GM06990 (cell line): ENCODE measurements at regions not wholly inside any gene's neighbourhood (a gene's known extent, or its start where the extent isn't known, plus 50 kb on each side); places are given as distances from the start of the nearest gene placed in this dataset.

Experiments
- DNase-seq: peaks from one replicate; pipeline ENCODE4 v3.0.0-alpha.2; 2011; ENCODE audit not compliant: insufficient read length; ENCODE audit errors: extremely low read depth
- H3K27me3 ChIP-seq: replicated peaks from 2 replicates; pipeline ENCODE4 v1.6.0; 2011; ENCODE audit warnings: low read length; ENCODE audit not compliant: control insufficient read depth, insufficient read depth
- H3K36me3 ChIP-seq: 2 replicates; pipeline ENCODE4 v1.5.1; 2011; ENCODE audit warnings: low read length; ENCODE audit not compliant: control insufficient read depth, insufficient read depth
- H3K4me3 ChIP-seq: replicated peaks from 2 replicates; pipeline ENCODE4 v1.5.1; 2011; ENCODE audit warnings: low read depth, mild to moderate bottlenecking, control low read depth, low read length
- CTCF ChIP-seq: IDR thresholded peaks from 2 replicates; pipeline ENCODE4 v1.5.1; 2011; ENCODE audit warnings: low read length, control low read depth, mild to moderate bottlenecking, inconsistent platforms; ENCODE audit not compliant: insufficient read depth, poor library complexity, severe bottlenecking

- Histone ChIP-seq H3K27me3 (peaks cover 5% of the 10 kb centered on the region), H3K4me3 (no peak overlapping the region), H3K36me3 (no peaks in the 10 kb centered on the region)
- DNase-seq, result no peak
- TF ChIP-seq CTCF, result no peak
These were observed 221.1 kb downstream of the SNX10 start for GRCh38 chr7:26512737-26513136.

GRCh38 chr7:26513948-26514347 lies 222.3 kb downstream of the SNX10 start:
- no peak for DNase-seq
- TF ChIP-seq CTCF, result no peak
- Histone ChIP-seq H3K36me3 (no peaks in the 10 kb centered on the region), H3K27me3 (peaks cover 5% of the 10 kb centered on the region), H3K4me3 (no peak overlapping the region)

- Histone ChIP-seq H3K36me3 (no peaks in the 10 kb centered on the region), H3K27me3 (peaks cover 5% of the 10 kb centered on the region), H3K4me3 (no peak overlapping the region)
- DNase-seq, result no peak
- no peak for TF ChIP-seq CTCF
These were observed 223.0 kb downstream of the SNX10 start for GRCh38 chr7:26514633-26515032.

- Histone ChIP-seq H3K36me3 (no peaks in the 10 kb centered on the region), H3K4me3 (no peak overlapping the region), H3K27me3 (peaks cover 5% of the 10 kb centered on the region)
- TF ChIP-seq CTCF, result no peak
- DNase-seq, result no peak
These were observed 223.7 kb downstream of the SNX10 start for GRCh38 chr7:26515314-26515842.

- no peaks in the 10 kb centered on the region for H3K36me3 ChIP-seq
- peaks cover 2% of the 10 kb centered on the region for H3K27me3 ChIP-seq
- H3K4me3 ChIP-seq, result no peak overlapping the region
- TF ChIP-seq CTCF, result no peak
- no peak for DNase-seq
These were observed 228.8 kb downstream of the SNX10 start for GRCh38 chr7:26520483-26520882.

GRCh38 chr7:26522633-26523032 lies 231.0 kb downstream of the SNX10 start:
- no peak overlapping the region for H3K4me3 ChIP-seq
- no peaks in the 10 kb centered on the region for H3K36me3 ChIP-seq
- DNase-seq, result no peak
- no peaks in the 10 kb centered on the region; the same call in 1 of the 2 replicates for H3K27me3 ChIP-seq
- no peak for TF ChIP-seq CTCF
